GM12891 (cell line): ENCODE measurements at regions not wholly inside any gene's neighbourhood (a gene's known extent, or its start where the extent isn't known, plus 50 kb on each side); places are given as distances from the start of the nearest gene placed in this dataset.

Experiments
- PAX5 ChIP-seq: IDR thresholded peaks from 2 replicates; pipeline ENCODE4 v1.6.1; 2011; ENCODE audit warnings: low read length, moderate library complexity, mild to moderate bottlenecking; ENCODE audit not compliant: insufficient read depth, severe bottlenecking
- POLR2A ChIP-seq: IDR thresholded peaks from 2 replicates; pipeline ENCODE4 v1.6.1; 2011; ENCODE audit warnings: low read depth, low read length, control low read depth
- SPI1 ChIP-seq: IDR thresholded peaks from 2 replicates; pipeline ENCODE4 v1.6.1; 2011; ENCODE audit warnings: low read depth, low read length, control low read depth
- TAF1 ChIP-seq: IDR thresholded peaks from 2 replicates; pipeline ENCODE4 v1.6.1; 2011; ENCODE audit warnings: low read depth, low read length, control low read depth

DNA sequence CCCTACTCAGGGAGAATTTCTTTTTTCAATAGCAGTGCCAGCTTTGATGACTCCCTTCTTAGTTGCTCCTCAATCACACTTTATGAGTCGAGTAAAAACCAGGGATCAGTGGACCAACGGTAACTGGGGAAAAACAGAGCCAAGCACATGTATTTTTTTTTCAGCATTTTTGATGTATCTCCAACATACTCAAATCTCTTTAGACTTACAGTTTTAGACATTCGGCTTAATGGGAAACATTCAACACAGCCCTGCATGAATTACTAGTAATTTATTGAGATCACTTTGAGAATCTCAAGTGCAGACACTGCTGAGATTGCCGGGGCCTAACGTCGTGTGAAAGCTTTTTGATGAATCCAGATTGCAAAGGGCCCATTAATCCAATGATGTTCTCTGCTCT, 306.7 kb downstream of the NUAK1 start:
- TF ChIP-seq POLR2A, result no peak
- no peak for TF ChIP-seq SPI1
- TF ChIP-seq TAF1, result no peak
- no peak for TF ChIP-seq PAX5
